Stimulated activated CD8-positive, alpha-beta memory T cell treated with anti-CD3 and anti-CD28 coated beads, Interleukin-7, amount 100 ng/mL, for 48 hours (primary cell): ENCODE measurements at regions not wholly inside any gene's neighbourhood (a gene's known extent, or its start where the extent isn't known, plus 50 kb on each side); places are given as distances from the start of the nearest gene placed in this dataset.
"Not testable (repeated sequence)": the region's sequence is repeated elsewhere in the genome, so short reads cannot be mapped to it uniquely, and the experiment has no call there.

Experiments used
- DNase-seq, 2 donors: peaks; one replicate each; pipeline ENCODE4 v3.0.0-alpha.2; 2020; ENCODE audit warnings: low read depth in 1 of 2; ENCODE audit errors: extremely low read depth in 1 of 2

GRCh38 chr2:106293271-106293783 lies 99.2 kb upstream of the UXS1 start:
- no peak for DNase-seq

- no peak for DNase-seq
Observed at GRCh38 chr2:106292627-106293026, 98.5 kb upstream of the UXS1 start.

GRCh38 chr2:106288873-106289272 lies 94.8 kb upstream of the UXS1 start:
- no peak for DNase-seq

- no peak for DNase-seq
Observed at GRCh38 chr2:106285237-106285829, 91.2 kb upstream of the UXS1 start.

GRCh38 chr2:106284691-106285202 lies 90.6 kb upstream of the UXS1 start:
- no peak for DNase-seq

GRCh38 chr2:106284255-106284654 lies 90.2 kb upstream of the UXS1 start:
- DNase-seq: no peak

GRCh38 chr2:106283228-106284152 lies 89.4 kb upstream of the UXS1 start:
- not testable (repeated sequence) for DNase-seq

GRCh38 chr2:106282462-106283170 lies 88.5 kb upstream of the UXS1 start:
- no peak for DNase-seq

GRCh38 chr2:106281907-106282430 lies 87.9 kb upstream of the UXS1 start:
- DNase-seq: not testable (repeated sequence)

GRCh38 chr2:106280722-106281446 lies 86.8 kb upstream of the UXS1 start:
- no peak for DNase-seq

GRCh38 chr2:106280224-106280623 lies 86.1 kb upstream of the UXS1 start:
- DNase-seq: no peak

GRCh38 chr2:106278112-106278876 lies 84.2 kb upstream of the UXS1 start:
- DNase-seq: no peak

GRCh38 chr2:106277426-106277825 lies 83.3 kb upstream of the UXS1 start:
- no peak for DNase-seq

- no peak for DNase-seq
Observed at GRCh38 chr2:106275971-106276370, 81.9 kb upstream of the UXS1 start.

GRCh38 chr2:106274668-106275067 lies 80.6 kb upstream of the UXS1 start:
- DNase-seq: no peak

GRCh38 chr2:106272216-106272807 lies 78.2 kb upstream of the UXS1 start:
- DNase-seq: no peak

GRCh38 chr2:106270471-106270891 lies 76.4 kb upstream of the UXS1 start:
- DNase-seq: no peak

GRCh38 chr2:106269591-106270291 lies 75.6 kb upstream of the UXS1 start:
- DNase-seq: peak; percentile 1 to 15

- DNase-seq: no peak
Observed at GRCh38 chr2:106267997-106268396, 73.9 kb upstream of the UXS1 start.
